Fibroblast of mammary gland (primary cell): ENCODE measurements at regions not wholly inside any gene's neighbourhood (a gene's known extent, or its start where the extent isn't known, plus 50 kb on each side); places are given as distances from the start of the nearest gene placed in this dataset.

Experiments
- DNase-seq: peaks from one replicate; pipeline ENCODE4 v3.0.0-alpha.2; 2010; ENCODE audit warnings: low read depth
- H3K4me3 ChIP-seq: 2 replicates; pipeline ENCODE4 v1.5.1; 2011; ENCODE audit warnings: low read depth, mild to moderate bottlenecking, low read length, moderate library complexity; ENCODE audit not compliant: control insufficient read depth
- CTCF ChIP-seq: conservative IDR thresholded peaks from 2 replicates; pipeline ENCODE4 v1.5.1; 2011; ENCODE audit warnings: low read depth, low read length, inconsistent platforms; ENCODE audit not compliant: control insufficient read depth, insufficient read depth

- H3K4me3 ChIP-seq: no peak overlapping the region
- TF ChIP-seq CTCF: peak; percentile 1
- no peak for DNase-seq
Measured at GRCh38 chr1:9448132-9449109, 90.8 kb upstream of the SLC25A33 start.

DNA sequence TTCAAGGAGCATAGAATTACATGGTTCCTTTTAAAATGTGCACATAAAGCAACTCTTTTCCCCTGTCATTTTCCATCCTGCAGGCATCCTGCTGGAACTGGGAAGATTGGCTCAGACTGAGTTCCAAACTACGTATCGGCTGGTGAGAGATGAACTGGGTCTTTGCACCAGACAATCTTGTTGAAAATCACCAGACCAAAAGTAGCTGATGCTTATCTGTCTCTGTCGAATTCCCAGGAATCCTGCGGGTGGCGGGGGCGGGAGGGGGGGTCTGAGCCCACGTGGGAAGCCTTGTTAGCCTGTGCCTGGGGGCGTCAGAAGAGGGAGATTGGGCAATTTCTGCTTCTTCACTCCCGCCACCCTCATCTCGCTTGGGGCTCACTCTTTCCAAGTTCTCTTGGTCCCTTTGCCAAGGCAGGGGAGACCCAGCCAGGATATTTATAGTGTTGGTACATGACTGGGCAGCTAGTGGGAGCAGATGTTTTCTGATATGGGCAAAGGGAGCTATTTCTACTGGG lies 90.1 kb upstream of the SLC25A33 start:
- TF ChIP-seq CTCF: no peak
- H3K4me3 ChIP-seq: no peak overlapping the region
- DNase-seq: peak; percentile 34

- TF ChIP-seq CTCF: no peak
- no peak for DNase-seq
- no peak overlapping the region for H3K4me3 ChIP-seq
Measured at GRCh38 chr1:9449976-9450696, 89.1 kb upstream of the SLC25A33 start.

- TF ChIP-seq CTCF: no peak
- H3K4me3 ChIP-seq: no peak overlapping the region
- no peak for DNase-seq
Measured at GRCh38 chr1:9451081-9451480, 88.2 kb upstream of the SLC25A33 start.

DNA sequence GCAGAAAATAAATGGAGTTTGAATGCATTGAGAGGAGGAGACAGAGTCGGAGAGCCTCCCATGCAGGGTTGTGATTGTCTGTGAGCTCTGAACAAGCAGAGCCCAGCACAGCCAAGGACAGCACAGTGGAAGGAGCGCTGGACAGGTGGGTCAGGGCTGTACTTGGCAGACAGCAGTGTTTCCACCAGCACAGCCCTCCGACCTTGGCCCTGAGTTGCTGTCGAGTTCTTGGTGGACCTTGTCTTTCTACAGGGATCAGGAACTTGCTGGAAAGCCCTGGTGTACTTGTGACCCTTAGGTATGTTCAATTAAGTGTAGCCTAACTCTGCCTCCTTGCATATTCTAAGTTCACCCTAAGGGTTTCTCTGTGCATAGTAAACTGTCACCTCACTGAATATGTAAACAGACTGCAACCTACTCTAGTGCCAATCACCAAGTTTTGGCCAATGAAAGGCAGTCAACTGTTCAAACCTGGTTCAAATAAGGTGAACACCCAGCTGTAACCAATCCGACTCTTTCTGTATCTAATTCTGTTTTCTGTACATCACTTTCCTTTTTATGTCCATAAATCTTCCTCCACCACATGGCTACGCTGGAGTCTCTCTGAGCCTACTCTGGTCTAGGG lies 86.6 kb upstream of the SLC25A33 start:
- no peak overlapping the region for H3K4me3 ChIP-seq
- no peak for DNase-seq
- no peak for TF ChIP-seq CTCF

GRCh38 chr1:9453375-9453774 lies 85.9 kb upstream of the SLC25A33 start:
- TF ChIP-seq CTCF: no peak
- DNase-seq: no peak
- H3K4me3 ChIP-seq: no peak overlapping the region
